ENCODE measurements at regions not wholly inside any gene's neighbourhood (a gene's known extent, or its start where the extent isn't known, plus 50 kb on each side); places are given as distances from the start of the nearest gene placed in this dataset.
A peak's percentile ranks its signal among the peaks of the same experiment; 100 is the strongest.

DNA sequence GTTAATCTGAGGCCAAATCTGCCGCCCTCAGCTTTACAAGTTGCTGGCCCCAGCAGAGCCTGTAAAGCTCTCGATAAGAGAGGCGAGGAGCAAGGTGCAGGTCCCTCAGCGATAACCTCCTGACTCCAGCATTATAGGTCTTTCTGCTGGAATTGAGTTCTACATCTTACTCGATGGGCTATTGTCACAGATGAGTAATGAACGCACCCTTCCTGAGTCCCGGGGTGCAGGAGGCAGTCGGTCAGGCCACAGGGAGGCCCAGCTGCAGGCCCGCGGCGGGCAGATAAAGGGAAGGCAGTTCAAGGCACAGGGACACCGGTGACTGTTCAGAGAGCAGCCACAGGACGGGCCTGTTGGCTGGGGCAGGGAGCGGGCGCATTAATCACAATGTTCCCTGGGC, 157.6 kb upstream of the OBI1 start:
- CTCF ChIA-PET: interaction anchor here (1.3 kb wide), 1 partner anchor 29 kb away, joined by 3 read pairs; no protein-coding TSS in a partner anchor

DNA sequence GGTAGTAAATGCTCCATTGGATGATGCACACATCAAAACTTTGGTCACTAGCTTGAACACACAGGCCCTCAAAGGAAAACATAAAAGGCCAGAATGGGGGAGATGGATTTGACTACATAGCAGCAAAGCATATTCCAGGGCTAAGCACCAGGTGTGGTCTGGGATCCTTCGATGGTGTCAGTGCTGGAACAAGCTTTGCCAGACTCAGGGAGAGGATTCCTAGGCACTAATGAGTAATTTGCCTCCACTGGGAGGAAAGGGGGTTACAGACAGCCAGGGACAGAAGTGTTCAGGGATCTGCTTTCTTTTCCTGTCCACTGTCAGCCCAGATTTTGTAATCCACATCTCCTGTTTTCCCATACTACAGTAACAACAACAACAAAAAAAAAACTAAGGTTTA, 157.2 kb upstream of the OBI1 start:
- peak; percentile 51 for ATAC-seq
- TF ChIP-seq ETV6 (CRISPR knock-in tag; IDR thresholded peaks at IDR 0.05): no peak
- H3K36me3 Mint-ChIP-seq: no peaks in the 10 kb centered on the region
- no peak overlapping the region for H3K4me3 Mint-ChIP-seq
- no peaks in the 10 kb centered on the region for H3K9me3 Mint-ChIP-seq
- POLR2A ChIA-PET: no interaction called here
- no peak overlapping the region for H3K27ac Mint-ChIP-seq
- DNase-seq (ENCODE audit: low spot score): no peak
- no peaks in the 10 kb centered on the region; the same call in 1 of the 2 replicates for H3K4me1 Mint-ChIP-seq
- H3K27me3 Mint-ChIP-seq (ENCODE audit: low read depth): no peaks in the 10 kb centered on the region
- CTCF ChIA-PET: no interaction called here

More for the DNA sequence above, 157.6 kb upstream of the OBI1 start:
- ATAC-seq (peak; percentile 86), DNase-seq (ENCODE audit: low spot score) (peak; percentile 12)
- Mint-ChIP-seq H3K36me3 (no peaks in the 10 kb centered on the region), H3K27ac (no peak overlapping the region), H3K4me1 (no peaks in the 10 kb centered on the region; the same call in 1 of the 2 replicates), H3K4me3 (no peak overlapping the region), H3K9me3 (no peaks in the 10 kb centered on the region), H3K27me3 (ENCODE audit: low read depth) (no peaks in the 10 kb centered on the region)
- TF ChIP-seq EMX1 (CRISPR knock-in tag; IDR thresholded peaks at IDR 0.05) (no peak), GRHL2 (CRISPR knock-in tag; IDR thresholded peaks at IDR 0.05; ENCODE audit: insufficient replicate concordance, severe bottlenecking) (no peak), NR1H2 (CRISPR knock-in tag; IDR thresholded peaks at IDR 0.05) (no peak)
- POLR2A ChIA-PET: no interaction called here

DNA sequence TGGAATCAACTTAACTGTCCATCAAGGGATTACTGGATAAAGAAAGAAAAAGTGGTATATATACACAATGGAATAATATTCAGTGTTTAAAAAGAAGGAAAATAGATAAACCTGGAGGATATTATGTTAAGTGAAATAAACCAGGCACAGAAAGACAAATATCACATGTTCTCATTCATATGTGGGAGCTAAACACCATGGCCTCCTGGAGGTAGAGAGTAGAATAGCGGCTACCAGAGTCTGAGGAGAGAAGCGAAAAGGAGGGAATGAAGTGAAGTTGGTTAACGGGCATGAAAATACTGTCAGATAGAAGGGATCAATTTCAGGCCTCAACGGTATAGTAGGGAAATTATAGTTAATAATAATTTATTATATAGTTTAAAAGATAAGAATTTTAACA, 147.5 kb upstream of the OBI1 start:
- no peak overlapping the region for H3K4me3 Mint-ChIP-seq
- ChIA-PET POLR2A (no interaction called here), CTCF (interaction anchor here (0.6 to 0.7 kb wide), 2 partner anchors 17 to 55 kb away, joined by 3 read pairs; no protein-coding TSS in a partner anchor)
- H3K27ac Mint-ChIP-seq: no peak overlapping the region
- H3K36me3 Mint-ChIP-seq: no peaks in the 10 kb centered on the region
- H3K9me3 Mint-ChIP-seq: no peaks in the 10 kb centered on the region
- TF ChIP-seq ZNF219 (CRISPR knock-in tag; IDR thresholded peaks at IDR 0.05; ENCODE audit: borderline replicate concordance): no peak
- ATAC-seq (peak; percentile 44; the same call in 1 of the 2 replicates), DNase-seq (ENCODE audit: low spot score) (no peak)
- no peaks in the 10 kb centered on the region for H3K4me1 Mint-ChIP-seq
- no peaks in the 10 kb centered on the region for H3K27me3 Mint-ChIP-seq (ENCODE audit: low read depth)

- Mint-ChIP-seq H3K36me3 (no peaks in the 10 kb centered on the region), H3K9me3 (no peaks in the 10 kb centered on the region), H3K27me3 (ENCODE audit: low read depth) (no peaks in the 10 kb centered on the region), H3K27ac (no peak overlapping the region), H3K4me3 (no peak overlapping the region), H3K4me1 (no peaks in the 10 kb centered on the region)
- DNase-seq (ENCODE audit: low spot score): no peak
- TF ChIP-seq ESRRA (CRISPR knock-in tag; IDR thresholded peaks at IDR 0.05; ENCODE audit: borderline replicate concordance): no peak
- no peak for TF ChIP-seq NFYB (CRISPR knock-in tag; conservative IDR thresholded peaks at IDR 0.05; ENCODE audit: low read depth)
- TF ChIP-seq HMGXB4 (CRISPR knock-in tag; IDR thresholded peaks at IDR 0.05): no peak
- no peak for TF ChIP-seq CBFB (CRISPR knock-in tag; IDR thresholded peaks at IDR 0.05; ENCODE audit: low read depth)
- POLR2A ChIA-PET: no interaction called here
- no peak for ATAC-seq
- CTCF ChIA-PET: no interaction called here
Measured at GRCh38 chr13:78802912-78803311, 144.0 kb upstream of the OBI1 start.

DNA sequence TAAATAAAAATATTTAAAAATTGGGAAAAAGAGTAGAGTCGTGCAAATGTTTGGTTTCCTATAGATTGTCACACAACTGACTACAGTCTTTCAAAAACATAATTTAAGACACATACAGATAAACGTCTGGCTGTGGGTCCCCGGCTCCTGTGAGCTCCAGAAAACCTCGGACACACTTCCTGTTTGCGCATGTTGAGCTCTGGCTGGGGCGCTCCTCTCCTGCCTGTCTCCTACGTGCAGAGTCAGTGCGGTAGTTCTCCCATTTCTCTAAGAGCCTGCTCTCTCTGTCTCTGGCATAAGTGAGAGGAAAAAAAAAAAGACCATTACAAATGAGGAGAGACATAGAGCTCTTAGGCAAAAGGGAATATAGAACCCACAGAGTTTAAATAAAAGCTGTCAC, 128.2 kb upstream of the OBI1 start:
- H3K4me1 Mint-ChIP-seq: peaks cover 16% of the 10 kb centered on the region
- H3K9me3 Mint-ChIP-seq: no peaks in the 10 kb centered on the region
- no peak overlapping the region for H3K4me3 Mint-ChIP-seq
- ChIA-PET POLR2A (no interaction called here), CTCF (interaction anchor here (0.7 kb wide), 1 partner anchor 30 kb away, joined by 3 read pairs; no protein-coding TSS in a partner anchor)
- no peak overlapping the region for H3K27ac Mint-ChIP-seq
- ATAC-seq (peak; percentile 83), DNase-seq (ENCODE audit: low spot score) (no peak)
- H3K27me3 Mint-ChIP-seq (ENCODE audit: low read depth): no peaks in the 10 kb centered on the region
- no peaks in the 10 kb centered on the region for H3K36me3 Mint-ChIP-seq
- no peak for TF ChIP-seq FOXP1 (CRISPR knock-in tag; IDR thresholded peaks at IDR 0.05; ENCODE audit: borderline replicate concordance)
- no peak for TF ChIP-seq ZNF232 (CRISPR knock-in tag; IDR thresholded peaks at IDR 0.05)
- TF ChIP-seq CREB1 (CRISPR knock-in tag; IDR thresholded peaks at IDR 0.05): no peak
- no peak for TF ChIP-seq ZNF121 (CRISPR knock-in tag; IDR thresholded peaks at IDR 0.05)
- TF ChIP-seq SMAD3 (CRISPR knock-in tag; IDR thresholded peaks at IDR 0.05; ENCODE audit: borderline replicate concordance): no peak
- no peak for TF ChIP-seq ZNF425 (CRISPR knock-in tag; conservative IDR thresholded peaks at IDR 0.05)
- no peak for TF ChIP-seq TCF7 (CRISPR knock-in tag; IDR thresholded peaks at IDR 0.05; ENCODE audit: low read depth)
- no peak for TF ChIP-seq ZBTB21 (CRISPR knock-in tag; IDR thresholded peaks at IDR 0.05; ENCODE audit: borderline replicate concordance)
- no peak for TF ChIP-seq TP53 (CRISPR knock-in tag; IDR thresholded peaks at IDR 0.05)
- no peak for TF ChIP-seq PRDM15 (CRISPR knock-in tag; IDR thresholded peaks at IDR 0.05)
- TF ChIP-seq MYBL2 (CRISPR knock-in tag; IDR thresholded peaks at IDR 0.05): no peak
- TF ChIP-seq TEAD1 (CRISPR knock-in tag; IDR thresholded peaks at IDR 0.05): no peak
